GM12878 (cell line): ENCODE measurements at regions not wholly inside any gene's neighbourhood (a gene's known extent, or its start where the extent isn't known, plus 50 kb on each side); places are given as distances from the start of the nearest gene placed in this dataset.

Experiments used
- ATAC-seq: fragments of 200-7000 bp; cut with Tn5 transposase; 3 replicates; pipeline ENCODE4 v1.9.1; 2020; ENCODE audit warnings: mild to moderate bottlenecking, moderate library complexity
- BruUV-seq: library from RNA; stranded (reverse); fragments of 400-500 nt; replicated peaks from 2 replicates; lab custom pipeline; 2021; lab: Mats Ljungman, UMichigan
- CTCF ChIA-PET: fragments of 300-600 bp; sonication (Branson Sonifier 250); formaldehyde crosslinking; extraction: SDS; loops from one replicate; lab custom pipeline; 2021; ENCODE audit warnings: inconsistent platforms; lab: Yijun Ruan, JAX
- POLR2A ChIA-PET: fragments of 350-600 bp; formaldehyde crosslinking; extraction: SDS; loops from one replicate; lab custom pipeline; 2021; ENCODE audit warnings: inconsistent platforms; lab: Charles Lee
- RAD21 ChIA-PET: fragments of 300-600 bp; sonication (Branson Sonifier 250); formaldehyde crosslinking; loops from one replicate; lab custom pipeline; 2023; ENCODE audit warnings: antibody characterized with exemption; ENCODE audit not compliant: unreplicated experiment; lab: Charles Lee
- SMC1A ChIA-PET: fragments of 300-600 bp; sonication (Branson Sonifier 250); formaldehyde crosslinking; loops from one replicate; lab custom pipeline; 2023; ENCODE audit not compliant: unreplicated experiment, uncharacterized antibody; lab: Charles Lee
- DNase-seq: peaks from one replicate; pipeline ENCODE4 v3.0.0-alpha.2; 2011; ENCODE audit warnings: low read depth, low spot score
- FAIRE-seq: peaks from 3 replicates; lab custom pipeline; 2011; peaks lifted over from hg19 to GRCh38; lab: Jason Lieb, UNC
- H2AFZ ChIP-seq: 2 replicates; pipeline ENCODE4 v1.6.0; 2011; ENCODE audit warnings: low read depth, low read length, control low read depth; ENCODE audit not compliant: control insufficient read depth
- H3K27ac ChIP-seq: 2 replicates; pipeline ENCODE4 v1.5.1; 2011; ENCODE audit warnings: control low read depth; ENCODE audit not compliant: control insufficient read depth, insufficient read depth
- H3K27me3 ChIP-seq, 2 experiments: replicated peaks in 1 of 2; 2 replicates each; pipeline versions ENCODE4 v1.6.0 to v1.6.1; 2011; ENCODE audit warnings: low read length in 1 of 2; ENCODE audit not compliant: control insufficient read depth in 2 of 2, insufficient read depth in 2 of 2
- H3K36me3 ChIP-seq, 2 experiments: 2 replicates each; pipeline ENCODE4 v1.5.1; 2011; ENCODE audit warnings: low read length in 1 of 2; ENCODE audit not compliant: control insufficient read depth in 2 of 2, insufficient read depth in 2 of 2
- H3K4me1 ChIP-seq: 2 replicates; pipeline ENCODE4 v1.6.1; 2011; ENCODE audit warnings: mild to moderate bottlenecking, low read length, moderate library complexity, mixed read lengths; ENCODE audit not compliant: control insufficient read depth, insufficient read depth
- H3K4me2 ChIP-seq: 2 replicates; pipeline ENCODE4 v1.6.0; 2011; ENCODE audit warnings: control low read depth; ENCODE audit not compliant: control insufficient read depth, insufficient read depth
- H3K4me3 ChIP-seq: fragments of 200-600 bp; sonication (generic); 2 replicates; pipeline ENCODE4 v1.5.1; 2016
- H3K79me2 ChIP-seq: 2 replicates; pipeline ENCODE4 v1.6.0; 2011; ENCODE audit warnings: low read length; ENCODE audit not compliant: control insufficient read depth, insufficient read depth
- H3K9ac ChIP-seq: 2 replicates; pipeline ENCODE4 v1.8.0; 2011; ENCODE audit warnings: low read length, control low read depth, mixed read lengths; ENCODE audit not compliant: control insufficient read depth, insufficient read depth
- H3K9me3 ChIP-seq: replicated peaks from 3 replicates; pipeline ENCODE4 v1.5.1; 2011; ENCODE audit warnings: mild to moderate bottlenecking, low read length; ENCODE audit not compliant: control insufficient read depth, insufficient read depth
- H4K20me1 ChIP-seq: 2 replicates; pipeline ENCODE4 v1.6.0; 2011; ENCODE audit not compliant: control insufficient read depth, insufficient read depth
- BRCA1 ChIP-seq: IDR thresholded peaks from 2 replicates; pipeline ENCODE4 v1.6.1; 2011; ENCODE audit warnings: low read depth, low read length, improper control_type of control experiment
- CBX3 ChIP-seq: fragments of 200-600 bp; sonication (generic); IDR thresholded peaks from 2 replicates; pipeline ENCODE4 v1.6.1; 2016; ENCODE audit warnings: low read depth, borderline replicate concordance
- CBX5 ChIP-seq: sonication (generic); IDR thresholded peaks from 2 replicates; pipeline ENCODE4 v1.6.1; 2016; ENCODE audit warnings: low read depth, moderate library complexity, mild to moderate bottlenecking, inconsistent platforms
- IKZF2 ChIP-seq, 2 experiments: fragments of 450-650 bp; IDR thresholded peaks; 2 replicates each; pipeline ENCODE4 v1.6.1; 2017; ENCODE audit warnings: mild to moderate bottlenecking in 2 of 2, moderate library complexity in 2 of 2
- IRF4 ChIP-seq: IDR thresholded peaks from 2 replicates; pipeline ENCODE4 v1.6.1; 2011; ENCODE audit warnings: low read depth, low read length
- NR2C1 ChIP-seq: fragments of 450-650 bp; IDR thresholded peaks from 2 replicates; pipeline ENCODE4 v1.6.1; 2017; ENCODE audit warnings: antibody characterized with exemption, mild to moderate bottlenecking, moderate library complexity
- RAD51 ChIP-seq: fragments of 450-650 bp; IDR thresholded peaks from 2 replicates; pipeline ENCODE4 v1.6.1; 2016; ENCODE audit warnings: moderate library complexity, mild to moderate bottlenecking, inconsistent platforms
- TCF12 ChIP-seq: IDR thresholded peaks from 2 replicates; pipeline ENCODE4 v1.6.1; 2011; ENCODE audit warnings: low read depth, mild to moderate bottlenecking, low read length
- ZNF622 ChIP-seq: fragments of 450-650 bp; IDR thresholded peaks from 2 replicates; pipeline ENCODE4 v1.6.1; 2017; ENCODE audit warnings: mild to moderate bottlenecking, inconsistent platforms
- WGBS: methylation state at CpG from one replicate; pipeline ENCODE4 v1.1.6; 2016; ENCODE audit warnings: low lambda C conversion rate; ENCODE audit not compliant: insufficient replicate concordance, insufficient coverage; ENCODE audit errors: missing lambda C conversion rate; 5-methylcytosine and 5-hydroxymethylcytosine counted together
- in situ Hi-C: fragments of 300-500 bp; cut with MboI; formaldehyde crosslinking; loops from 9 replicates; pipeline ENCODE4 v1.14.3; 2018; ENCODE audit warnings: mixed read lengths
- intact Hi-C: fragments of 100-400 bp; cut with micrococcal nuclease; formaldehyde crosslinking; loops from one replicate; pipeline ENCODE4 v1.14.2; 2022; ENCODE audit not compliant: unreplicated experiment
- TF ChIP-seq, protein P1 (sequence below): IDR thresholded peaks from 2 replicates; pipeline ENCODE4 v1.6.1; 2011; ENCODE audit warnings: borderline replicate concordance, low read depth, mild to moderate bottlenecking, moderate library complexity, low read length; ENCODE audit not compliant: insufficient read depth, poor library complexity, severe bottlenecking
- TF ChIP-seq, protein P2 (sequence below): IDR thresholded peaks from 2 replicates; pipeline ENCODE4 v1.6.1; 2011; ENCODE audit warnings: low read depth, mild to moderate bottlenecking, low read length, moderate library complexity, borderline replicate concordance; ENCODE audit errors: extremely low read depth
- TF ChIP-seq, protein P3 (sequence below): fragments of 450-650 bp; IDR thresholded peaks from 2 replicates; pipeline ENCODE4 v1.6.1; 2017; ENCODE audit warnings: mild to moderate bottlenecking, low read depth, inconsistent platforms; ENCODE audit not compliant: poor library complexity, severe bottlenecking
- TF ChIP-seq, protein P4 (sequence below): fragments of 450-650 bp; IDR thresholded peaks from 2 replicates; pipeline ENCODE4 v1.6.1; 2018; ENCODE audit warnings: borderline replicate concordance, mild to moderate bottlenecking; ENCODE audit not compliant: partially characterized antibody

DNA sequence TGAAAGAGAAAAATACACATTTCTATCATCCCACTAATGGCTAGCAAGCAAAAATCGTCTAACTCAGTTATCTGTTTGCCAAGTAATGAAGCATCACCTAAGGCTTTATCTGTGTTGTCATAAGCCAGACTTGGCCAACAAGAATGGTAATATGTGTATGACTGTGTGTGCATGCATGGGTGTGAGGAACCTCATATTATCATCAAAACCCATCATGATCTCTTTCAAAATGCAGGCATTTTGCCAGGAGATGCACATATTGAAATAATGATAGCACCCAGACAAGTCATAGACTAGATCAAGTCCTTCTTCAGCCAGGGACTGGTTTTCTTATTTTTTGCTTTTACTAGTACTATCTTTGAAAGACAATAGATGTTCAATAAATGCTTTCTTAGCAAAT is 172.5 kb upstream of the FMR1 start:
- Histone ChIP-seq H3K27me3 (no peaks in the 10 kb centered on the region), H3K9ac (no peak overlapping the region), H3K4me3 (no peak overlapping the region), H3K36me3 (no peaks in the 10 kb centered on the region), H2AFZ (no peak overlapping the region), H4K20me1 (no peaks in the 10 kb centered on the region), H3K27ac (no peak overlapping the region), H3K79me2 (no peaks in the 10 kb centered on the region), H3K9me3 (no peaks in the 10 kb centered on the region), H3K4me2 (no peak overlapping the region), H3K4me1 (no peaks in the 10 kb centered on the region)
- no peak for FAIRE-seq
- no TSS peak for BruUV-seq
- intact Hi-C loops, result no loop called here
- ChIA-PET CTCF (no interaction called here), SMC1A (no interaction called here), POLR2A (no interaction called here), RAD21 (no interaction called here)
- in situ Hi-C loops, result no loop called here
- 0% methylated on average over 1 of the region's 1 CpG for WGBS
- DNase-seq, result no peak
- TF ChIP-seq TCF12 (no peak), BRCA1 (no peak), ZNF622 (no peak), CBX5 (no peak), NR2C1 (no peak), RAD51 (no peak), CBX3 (no peak), IRF4 (no peak), IKZF2 (IDR thresholded peaks at IDR 0.05) (no peak)
- TF ChIP-seq, protein P1, sequence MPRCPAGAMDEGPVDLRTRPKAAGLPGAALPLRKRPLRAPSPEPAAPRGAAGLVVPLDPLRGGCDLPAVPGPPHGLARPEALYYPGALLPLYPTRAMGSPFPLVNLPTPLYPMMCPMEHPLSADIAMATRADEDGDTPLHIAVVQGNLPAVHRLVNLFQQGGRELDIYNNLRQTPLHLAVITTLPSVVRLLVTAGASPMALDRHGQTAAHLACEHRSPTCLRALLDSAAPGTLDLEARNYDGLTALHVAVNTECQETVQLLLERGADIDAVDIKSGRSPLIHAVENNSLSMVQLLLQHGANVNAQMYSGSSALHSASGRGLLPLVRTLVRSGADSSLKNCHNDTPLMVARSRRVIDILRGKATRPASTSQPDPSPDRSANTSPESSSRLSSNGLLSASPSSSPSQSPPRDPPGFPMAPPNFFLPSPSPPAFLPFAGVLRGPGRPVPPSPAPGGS, result no peak
- TF ChIP-seq, protein P2, sequence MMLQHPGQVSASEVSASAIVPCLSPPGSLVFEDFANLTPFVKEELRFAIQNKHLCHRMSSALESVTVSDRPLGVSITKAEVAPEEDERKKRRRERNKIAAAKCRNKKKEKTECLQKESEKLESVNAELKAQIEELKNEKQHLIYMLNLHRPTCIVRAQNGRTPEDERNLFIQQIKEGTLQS, result no peak
- TF ChIP-seq, protein P3, sequence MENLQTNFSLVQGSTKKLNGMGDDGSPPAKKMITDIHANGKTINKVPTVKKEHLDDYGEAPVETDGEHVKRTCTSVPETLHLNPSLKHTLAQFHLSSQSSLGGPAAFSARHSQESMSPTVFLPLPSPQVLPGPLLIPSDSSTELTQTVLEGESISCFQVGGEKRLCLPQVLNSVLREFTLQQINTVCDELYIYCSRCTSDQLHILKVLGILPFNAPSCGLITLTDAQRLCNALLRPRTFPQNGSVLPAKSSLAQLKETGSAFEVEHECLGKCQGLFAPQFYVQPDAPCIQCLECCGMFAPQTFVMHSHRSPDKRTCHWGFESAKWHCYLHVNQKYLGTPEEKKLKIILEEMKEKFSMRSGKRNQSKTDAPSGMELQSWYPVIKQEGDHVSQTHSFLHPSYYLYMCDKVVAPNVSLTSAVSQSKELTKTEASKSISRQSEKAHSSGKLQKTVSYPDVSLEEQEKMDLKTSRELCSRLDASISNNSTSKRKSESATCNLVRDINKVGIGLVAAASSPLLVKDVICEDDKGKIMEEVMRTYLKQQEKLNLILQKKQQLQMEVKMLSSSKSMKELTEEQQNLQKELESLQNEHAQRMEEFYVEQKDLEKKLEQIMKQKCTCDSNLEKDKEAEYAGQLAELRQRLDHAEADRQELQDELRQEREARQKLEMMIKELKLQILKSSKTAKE, result no peak
- TF ChIP-seq, protein P4, sequence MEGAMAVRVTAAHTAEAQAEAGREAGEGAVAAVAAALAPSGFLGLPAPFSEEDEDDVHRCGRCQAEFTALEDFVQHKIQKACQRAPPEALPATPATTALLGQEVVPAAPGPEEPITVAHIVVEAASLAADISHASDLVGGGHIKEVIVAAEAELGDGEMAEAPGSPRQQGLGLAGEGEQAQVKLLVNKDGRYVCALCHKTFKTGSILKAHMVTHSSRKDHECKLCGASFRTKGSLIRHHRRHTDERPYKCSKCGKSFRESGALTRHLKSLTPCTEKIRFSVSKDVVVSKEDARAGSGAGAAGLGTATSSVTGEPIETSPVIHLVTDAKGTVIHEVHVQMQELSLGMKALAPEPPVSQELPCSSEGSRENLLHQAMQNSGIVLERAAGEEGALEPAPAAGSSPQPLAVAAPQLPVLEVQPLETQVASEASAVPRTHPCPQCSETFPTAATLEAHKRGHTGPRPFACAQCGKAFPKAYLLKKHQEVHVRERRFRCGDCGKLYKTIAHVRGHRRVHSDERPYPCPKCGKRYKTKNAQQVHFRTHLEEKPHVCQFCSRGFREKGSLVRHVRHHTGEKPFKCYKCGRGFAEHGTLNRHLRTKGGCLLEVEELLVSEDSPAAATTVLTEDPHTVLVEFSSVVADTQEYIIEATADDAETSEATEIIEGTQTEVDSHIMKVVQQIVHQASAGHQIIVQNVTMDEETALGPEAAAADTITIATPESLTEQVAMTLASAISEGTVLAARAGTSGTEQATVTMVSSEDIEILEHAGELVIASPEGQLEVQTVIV, result no peak
- no peak for ATAC-seq
